GM23248 (cell line): ENCODE measurements at regions not wholly inside any gene's neighbourhood (a gene's known extent, or its start where the extent isn't known, plus 50 kb on each side); places are given as distances from the start of the nearest gene placed in this dataset.

ENCODE experiments used
- DNase-seq: peaks from one replicate; pipeline ENCODE4 v3.0.0-alpha.2; 2015
- H2AFZ ChIP-seq: fragments of 200-600 bp; sonication (generic); 2 replicates; pipeline ENCODE4 v1.6.1; 2016; ENCODE audit warnings: antibody characterized with exemption
- H3F3A ChIP-seq: fragments of 200-600 bp; sonication (generic); 2 replicates; pipeline ENCODE4 v1.6.1; 2016; ENCODE audit warnings: mild to moderate bottlenecking, antibody characterized with exemption, mixed run types; ENCODE audit not compliant: insufficient read depth
- H3K27ac ChIP-seq: fragments of 200-600 bp; sonication (generic); 2 replicates; pipeline ENCODE4 v1.5.1; 2016; ENCODE audit warnings: mild to moderate bottlenecking
- H3K27me3 ChIP-seq: fragments of 200-600 bp; sonication (generic); replicated peaks from 2 replicates; pipeline ENCODE4 v1.6.1; 2016; ENCODE audit warnings: mild to moderate bottlenecking; ENCODE audit not compliant: insufficient read depth
- H3K36me3 ChIP-seq: fragments of 200-600 bp; sonication (generic); 2 replicates; pipeline ENCODE4 v1.6.1; 2016; ENCODE audit warnings: low read depth, mild to moderate bottlenecking
- H3K4me1 ChIP-seq: fragments of 200-600 bp; sonication (generic); 2 replicates; pipeline ENCODE4 v1.6.1; 2016; ENCODE audit warnings: mild to moderate bottlenecking; ENCODE audit not compliant: insufficient read depth
- H3K4me2 ChIP-seq: fragments of 200-600 bp; sonication (generic); one replicate; pipeline ENCODE4 v1.6.1; 2016; ENCODE audit warnings: mild to moderate bottlenecking; ENCODE audit not compliant: unreplicated experiment
- H3K4me3 ChIP-seq: fragments of 200-600 bp; sonication (generic); 2 replicates; pipeline ENCODE4 v1.5.1; 2016; ENCODE audit warnings: mild to moderate bottlenecking
- H3K79me2 ChIP-seq: fragments of 200-600 bp; sonication (generic); 2 replicates; pipeline ENCODE4 v1.6.1; 2016; ENCODE audit warnings: mild to moderate bottlenecking; ENCODE audit not compliant: insufficient read depth
- H3K9ac ChIP-seq: fragments of 200-600 bp; sonication (generic); 2 replicates; pipeline ENCODE4 v1.6.1; 2016; ENCODE audit warnings: mild to moderate bottlenecking
- H3K9me2 ChIP-seq: fragments of 200-600 bp; sonication (generic); 2 replicates; pipeline ENCODE4 v1.6.1; 2016; ENCODE audit warnings: mixed run types, mild to moderate bottlenecking, moderate library complexity; ENCODE audit not compliant: insufficient read depth
- H3K9me3 ChIP-seq: fragments of 200-600 bp; sonication (generic); one replicate; pipeline ENCODE4 v1.6.1; 2017; ENCODE audit warnings: low read depth
- H4K20me1 ChIP-seq: fragments of 200-600 bp; sonication (generic); 2 replicates; pipeline ENCODE4 v1.6.0; 2016; ENCODE audit not compliant: insufficient read depth
- EZH2 ChIP-seq: fragments of 200-600 bp; sonication (generic); IDR thresholded peaks from 2 replicates; pipeline ENCODE4 v1.6.1; 2018; ENCODE audit warnings: antibody characterized with exemption, mild to moderate bottlenecking; ENCODE audit not compliant: insufficient read depth, poor library complexity, severe bottlenecking
- EZH2phosphoT487 ChIP-seq: fragments of 200-600 bp; sonication (generic); IDR thresholded peaks from 2 replicates; pipeline ENCODE4 v1.6.1; 2018; ENCODE audit warnings: antibody characterized with exemption, moderate library complexity, mild to moderate bottlenecking, low read depth; ENCODE audit not compliant: insufficient read depth
- WGBS, 2 experiments: methylation state at CpG; one replicate each; pipeline ENCODE4 v1.1.6; 2015 to 2017; ENCODE audit warnings: low lambda C conversion rate in 2 of 2, low coverage in 1 of 2; ENCODE audit errors: missing lambda C conversion rate in 2 of 2; 5-methylcytosine and 5-hydroxymethylcytosine counted together
- in situ Hi-C: fragments of 300-500 bp; cut with MboI; formaldehyde crosslinking; loops from 2 replicates; pipeline ENCODE4 v1.15.0; 2020

DNA sequence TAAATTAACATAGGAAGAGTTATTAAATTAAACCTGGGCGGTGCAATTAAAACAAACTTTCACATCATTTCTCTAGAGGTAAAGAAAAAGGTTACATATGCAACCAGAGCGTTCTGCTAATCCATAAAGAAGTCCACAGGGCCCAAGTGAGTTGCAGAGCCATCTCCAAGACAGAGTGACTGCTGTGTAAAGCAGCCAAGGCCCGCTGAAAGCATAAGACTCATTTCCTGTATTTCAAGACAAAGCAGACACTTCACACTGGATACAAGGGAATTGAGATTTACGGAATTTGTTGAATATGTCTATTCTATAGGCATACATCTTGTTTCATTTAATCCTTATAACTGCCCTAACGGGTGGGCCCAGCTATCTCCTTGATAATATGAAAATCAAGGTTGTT is 422.8 kb downstream of the CBLN4 start:
- no peak overlapping the region for H3K4me2 ChIP-seq
- no peak overlapping the region for H3K9ac ChIP-seq
- H3K9me3 ChIP-seq = no peaks in the 10 kb centered on the region
- no peaks in the 10 kb centered on the region for H3K9me2 ChIP-seq
- no peaks in the 10 kb centered on the region for H4K20me1 ChIP-seq
- H3K79me2 ChIP-seq = no peaks in the 10 kb centered on the region
- H3K4me1 ChIP-seq = no peaks in the 10 kb centered on the region
- no peaks in the 10 kb centered on the region for H3K36me3 ChIP-seq
- H3K4me3 ChIP-seq = no peak overlapping the region
- TF ChIP-seq EZH2phosphoT487 = no peak
- no peak for TF ChIP-seq EZH2
- in situ Hi-C loops = no loop called here
- H3K27me3 ChIP-seq = no peaks in the 10 kb centered on the region
- H2AFZ ChIP-seq = no peak overlapping the region
- H3K27ac ChIP-seq = no peak overlapping the region
- 25 to 26% methylated on average over 5 of the region's 5 CpGs for WGBS, 2 experiments
- DNase-seq = no peak
- H3F3A ChIP-seq = no peaks in the 10 kb centered on the region

DNA sequence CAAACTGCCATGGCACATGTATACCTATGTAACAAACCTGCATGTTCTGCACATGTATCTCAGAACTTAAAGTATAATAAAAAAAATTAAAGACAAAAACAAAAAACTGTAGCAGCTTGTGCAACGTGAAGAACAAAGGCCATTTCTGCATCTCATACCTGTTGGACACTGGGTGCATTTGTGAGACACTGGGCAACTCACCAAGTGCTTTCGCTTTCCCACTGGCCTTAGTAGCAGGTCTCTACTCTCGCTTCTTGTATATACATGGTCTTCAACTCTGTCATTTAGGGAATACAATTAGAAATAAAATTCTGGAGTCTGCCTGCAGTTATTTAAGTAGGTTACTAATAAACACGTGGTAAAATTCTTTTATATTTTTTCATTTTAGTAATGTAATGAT is 423.8 kb downstream of the CBLN4 start:
- no peak for DNase-seq
- Histone ChIP-seq H3K79me2 (no peaks in the 10 kb centered on the region), H3K4me2 (no peak overlapping the region), H3K4me3 (no peak overlapping the region), H2AFZ (no peak overlapping the region), H3K9ac (no peak overlapping the region), H3K9me2 (no peaks in the 10 kb centered on the region), H3K27ac (no peak overlapping the region), H3K36me3 (no peaks in the 10 kb centered on the region), H3K4me1 (no peaks in the 10 kb centered on the region), H3K9me3 (no peaks in the 10 kb centered on the region), H4K20me1 (no peaks in the 10 kb centered on the region), H3K27me3 (no peaks in the 10 kb centered on the region), H3F3A (no peaks in the 10 kb centered on the region)
- TF ChIP-seq EZH2 = no peak
- TF ChIP-seq EZH2phosphoT487 = no peak
- in situ Hi-C loops = no loop called here
- 33% methylated on average over 4 of the region's 4 CpGs for WGBS, 2 experiments

DNA sequence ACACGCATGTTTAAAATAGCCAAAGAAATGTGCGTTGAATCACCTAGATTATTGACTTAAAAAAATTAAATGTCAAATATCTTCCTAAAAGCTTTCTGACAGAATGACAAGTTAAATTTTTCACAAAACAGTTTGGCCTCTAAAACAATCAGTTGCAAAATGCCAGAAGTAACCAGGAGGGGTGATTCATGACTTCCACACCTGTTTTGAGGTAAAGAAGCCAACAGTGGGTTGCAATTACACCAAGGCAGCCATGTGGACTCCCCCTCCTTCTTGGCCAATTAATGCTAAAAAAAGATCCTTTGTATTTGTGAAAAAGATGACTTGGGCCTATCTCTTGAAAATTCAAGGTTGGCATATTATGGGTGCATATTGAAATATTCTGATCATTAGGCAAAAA is 424.8 kb downstream of the CBLN4 start:
- Histone ChIP-seq H2AFZ (no peak overlapping the region), H3F3A (no peaks in the 10 kb centered on the region), H3K9me3 (no peaks in the 10 kb centered on the region), H3K4me2 (no peak overlapping the region), H3K79me2 (no peaks in the 10 kb centered on the region), H3K9ac (no peak overlapping the region), H3K4me3 (no peak overlapping the region), H3K36me3 (no peaks in the 10 kb centered on the region), H3K27me3 (no peaks in the 10 kb centered on the region), H3K27ac (no peak overlapping the region), H3K9me2 (no peaks in the 10 kb centered on the region), H3K4me1 (no peaks in the 10 kb centered on the region), H4K20me1 (no peaks in the 10 kb centered on the region)
- 40 to 41% methylated on average over 2 of the region's 2 CpGs for WGBS, 2 experiments
- no peak for TF ChIP-seq EZH2
- TF ChIP-seq EZH2phosphoT487 = no peak
- in situ Hi-C loops = no loop called here
- no peak for DNase-seq

DNA sequence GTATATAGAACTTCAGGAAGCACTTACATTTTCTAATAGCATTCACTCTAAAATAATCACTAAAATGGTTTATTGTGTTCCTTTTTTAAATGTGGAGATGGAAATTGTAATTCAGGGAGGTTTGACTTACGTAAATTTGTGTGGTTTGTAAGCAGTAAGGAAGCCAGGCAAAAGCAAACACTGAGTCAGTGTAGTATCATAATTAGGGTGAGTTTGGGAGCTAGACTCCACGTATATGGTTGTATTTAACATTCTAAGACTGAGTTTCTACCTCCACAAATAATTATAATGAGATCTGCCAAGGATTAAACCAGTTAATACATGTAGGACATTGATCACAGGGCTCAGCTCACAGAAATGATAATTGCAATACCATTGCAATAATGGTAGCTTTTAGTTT is 425.5 kb downstream of the CBLN4 start:
- Histone ChIP-seq H3K9ac (no peak overlapping the region), H3K4me3 (no peak overlapping the region), H3K79me2 (no peaks in the 10 kb centered on the region), H3K9me2 (no peaks in the 10 kb centered on the region), H3K9me3 (no peaks in the 10 kb centered on the region), H3K36me3 (no peaks in the 10 kb centered on the region), H3F3A (no peaks in the 10 kb centered on the region), H4K20me1 (no peaks in the 10 kb centered on the region), H2AFZ (no peak overlapping the region), H3K27me3 (no peaks in the 10 kb centered on the region), H3K27ac (no peak overlapping the region), H3K4me1 (no peaks in the 10 kb centered on the region), H3K4me2 (no peak overlapping the region)
- in situ Hi-C loops = no loop called here
- TF ChIP-seq EZH2phosphoT487 = no peak
- 7 to 10% methylated on average over 2 of the region's 2 CpGs for WGBS, 2 experiments
- DNase-seq = no peak

DNA sequence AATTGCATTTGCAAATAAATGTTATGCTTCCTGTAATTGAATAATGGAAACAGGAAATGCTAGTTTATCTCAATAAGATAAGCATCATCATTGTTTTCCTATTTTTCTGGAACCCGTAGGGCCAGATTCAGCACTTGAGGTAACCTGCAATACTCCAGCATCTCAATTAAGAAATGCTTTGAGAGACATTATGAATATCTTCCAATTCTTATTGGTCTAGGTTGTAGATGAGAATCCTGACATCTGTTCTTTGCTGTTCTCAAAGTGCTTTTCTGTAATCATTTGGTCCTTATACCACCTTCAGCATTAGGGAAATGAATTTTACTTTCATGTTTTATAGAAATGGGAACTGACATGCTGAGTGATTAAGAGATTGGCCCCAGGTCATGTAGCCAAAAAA is 428.3 kb downstream of the CBLN4 start:
- TF ChIP-seq EZH2 = no peak
- no peak for TF ChIP-seq EZH2phosphoT487
- Histone ChIP-seq H3K79me2 (no peaks in the 10 kb centered on the region), H3F3A (no peaks in the 10 kb centered on the region), H3K9ac (no peak overlapping the region), H4K20me1 (no peaks in the 10 kb centered on the region), H3K9me2 (no peaks in the 10 kb centered on the region), H3K4me1 (no peaks in the 10 kb centered on the region), H3K27ac (no peak overlapping the region), H3K4me3 (no peak overlapping the region), H3K9me3 (no peaks in the 10 kb centered on the region), H3K27me3 (no peaks in the 10 kb centered on the region), H2AFZ (no peak overlapping the region), H3K36me3 (no peaks in the 10 kb centered on the region), H3K4me2 (no peak overlapping the region)
- 0 to 5% methylated on average over 1 of the region's 1 CpG for WGBS, 2 experiments
- in situ Hi-C loops = no loop called here
- DNase-seq = no peak
